Heart left ventricle (tissue), 16 donors: ENCODE measurements at regions not wholly inside any gene's neighbourhood (a gene's known extent, or its start where the extent isn't known, plus 50 kb on each side); places are given as distances from the start of the nearest gene placed in this dataset.

ENCODE experiments used
- ATAC-seq, 4 donors: fragments of 200-7000 bp; cut with Tn5 transposase; one replicate each; pipeline ENCODE4 v1.9.1; 2020 to 2022; ENCODE audit warnings: moderate library complexity in 4 of 4, mild to moderate bottlenecking in 3 of 4, moderate number of reproducible peaks in 1 of 4
- DNase-seq, 5 donors: peaks; one replicate each; pipeline ENCODE4 v3.0.0-alpha.2; 2020
- H3K27ac ChIP-seq, 12 donors: fragments of 200-600 bp; sonication (generic) in 4 of 12; one replicate each; pipeline versions ENCODE4 v1.5.0 to v1.8.0; 2016 to 2022; ENCODE audit warnings: mild to moderate bottlenecking in 2 of 12
- H3K27me3 ChIP-seq, 9 donors: fragments of 200-600 bp; sonication (generic) in 2 of 9; one replicate each; pipeline versions ENCODE4 v1.5.1 to v1.8.0; 2016 to 2022; ENCODE audit warnings: mild to moderate bottlenecking in 3 of 9
- H3K36me3 ChIP-seq, 9 donors: fragments of 200-600 bp; sonication (generic) in 2 of 9; one replicate each; pipeline versions ENCODE4 v1.5.0 to v1.8.0; 2018 to 2022; ENCODE audit warnings: mild to moderate bottlenecking in 2 of 9
- H3K4me1 ChIP-seq, 12 donors: fragments of 200-600 bp; sonication (generic) in 4 of 12; one replicate each; pipeline versions ENCODE4 v1.5.0 to v1.8.0; 2016 to 2022; ENCODE audit warnings: mild to moderate bottlenecking in 3 of 12
- H3K4me3 ChIP-seq, 12 donors: fragments of 200-600 bp; sonication (generic) in 4 of 12; one replicate each; pipeline versions ENCODE4 v1.5.0 to v1.8.0; 2017 to 2022; ENCODE audit warnings: mild to moderate bottlenecking in 9 of 12, moderate library complexity in 4 of 12
- H3K9me3 ChIP-seq, 12 donors: fragments of 200-600 bp; sonication (generic) in 4 of 12; one replicate each; pipeline versions ENCODE4 v1.5.0 to v1.8.0; 2016 to 2022; ENCODE audit warnings: mild to moderate bottlenecking in 1 of 12
- CTCF ChIP-seq, 12 donors: fragments of 200-600 bp; sonication (generic) in 4 of 12; IDR thresholded peaks; one replicate each; pipeline versions ENCODE4 v1.5.0 to v1.8.0; 2018 to 2022; ENCODE audit warnings: antibody characterized with exemption in 12 of 12, mild to moderate bottlenecking in 5 of 12
- POLR2A ChIP-seq, 2 donors: fragments of 450-650 bp; IDR thresholded peaks; one replicate each; pipeline ENCODE4 v1.6.1; 2017; ENCODE audit warnings: antibody characterized with exemption in 2 of 2, mild to moderate bottlenecking in 2 of 2, moderate library complexity in 2 of 2
- WGBS, 4 donors: extraction: QIAGEN DNeasy Blood & Tissue Kit in 2 of 4; methylation state at CpG; one replicate each; pipeline versions ENCODE4 v1.1.5 to v1.1.7; 2013 to 2018; 5-methylcytosine and 5-hydroxymethylcytosine counted together
- intact Hi-C, 10 donors: fragments of 100-400 bp; cut with DNase I; formaldehyde crosslinking; loops; one replicate each; pipeline versions ENCODE4 v1.11.1 to v1.14.2; 2022
- donor health status: ischemic (EF 13 %, LVEDD 7.1; RV severe dilation, severe dysfunction).
- donor health status: healthy with polysubstance abuse.
- donor health status: DM: no; HTN: yes; CAD: no.
- donor health status: DM: no; HTN: no; CAD: no.
- donor health status: ischemic (EF 25% LVEDD 6.9; RV normal size, moderate dysfunction).
- donor health status: ischemic (EF 25% LVEDD 5.7; RV mildly dilated, moderate dysfunction).
- donor health status: healthy.
- donor health status: DM: yes; HTN: yes; CAD: no.
- donor health status: ischemic (EF 35%, LVEDD 5.7; RV mildly dilated, moderate dysfunction).
- donor health status: nonischemic (EF 11% LVEDD 7.7; RV severe dilation, severe dysfunction).
- donor health status: DM: yes; HTN: yes; CAD: no.
- donor health status: PGD.
- donor health status: ischemic (EF 29% LVEDD 5.4; RV normal size, mild dysfunction).
- donor health status: nonischemic (EF 23%, LVEDD 6.1; RV moderate dilation, normal function).

GRCh38 chr2:16138811-16139662 is 198.7 kb downstream of the MYCN start:
- no peaks in the 10 kb centered on the region for H3K4me1 ChIP-seq
- no peak for TF ChIP-seq CTCF (IDR thresholded peaks at IDR 0.05)
- no peak for TF ChIP-seq POLR2A (IDR thresholded peaks at IDR 0.05)
- no peaks in the 10 kb centered on the region for H3K27me3 ChIP-seq
- no peak for DNase-seq
- no peak for ATAC-seq
- H3K4me3 ChIP-seq = no peak overlapping the region
- no peak overlapping the region for H3K27ac ChIP-seq
- 79 to 86% (median 82%) methylated on average over 8 of the region's 8 CpGs for WGBS, 4 donors
- intact Hi-C loops = no loop called here
- H3K36me3 ChIP-seq = no peaks in the 10 kb centered on the region
- H3K9me3 ChIP-seq = no peaks in the 10 kb centered on the region

GRCh38 chr2:16137080-16137755 is 196.9 kb downstream of the MYCN start:
- no peak for ATAC-seq
- no peaks in the 10 kb centered on the region for H3K4me1 ChIP-seq
- intact Hi-C loops = no loop called here

GRCh38 chr2:16136461-16137035 is 196.2 kb downstream of the MYCN start:
- no peak overlapping the region for H3K4me3 ChIP-seq
- no peaks in the 10 kb centered on the region for H3K27me3 ChIP-seq
- no peak overlapping the region for H3K27ac ChIP-seq
- ATAC-seq = no peak
- intact Hi-C loops = no loop called here
- H3K36me3 ChIP-seq = no peaks in the 10 kb centered on the region
- WGBS, 4 donors = 77 to 87% (median 81%) methylated on average over 3 of the region's 3 CpGs
- no peaks in the 10 kb centered on the region for H3K4me1 ChIP-seq
- DNase-seq = no peak
- TF ChIP-seq POLR2A (IDR thresholded peaks at IDR 0.05) (no peak), CTCF (IDR thresholded peaks at IDR 0.05) (no peak)
- no peaks in the 10 kb centered on the region for H3K9me3 ChIP-seq

More at GRCh38 chr2:16137080-16137755, 196.9 kb downstream of the MYCN start:
- 87 to 89% (median 88%) methylated on average over 4 to 5 of the region's 5 CpGs for WGBS, 4 donors
- Histone ChIP-seq H3K27ac (no peak overlapping the region), H3K27me3 (no peaks in the 10 kb centered on the region), H3K9me3 (no peaks in the 10 kb centered on the region), H3K36me3 (no peaks in the 10 kb centered on the region), H3K4me3 (no peak overlapping the region)
- TF ChIP-seq CTCF (IDR thresholded peaks at IDR 0.05) (no peak), POLR2A (IDR thresholded peaks at IDR 0.05) (no peak)
- no peak for DNase-seq

- no peaks in the 10 kb centered on the region for H3K4me1 ChIP-seq
- no peaks in the 10 kb centered on the region for H3K9me3 ChIP-seq
- no peaks in the 10 kb centered on the region for H3K27me3 ChIP-seq
- no peak for TF ChIP-seq POLR2A (IDR thresholded peaks at IDR 0.05)
- TF ChIP-seq CTCF (IDR thresholded peaks at IDR 0.05) = no peak
- no peak for DNase-seq
- intact Hi-C loops = no loop called here
- ATAC-seq = no peak
- H3K36me3 ChIP-seq = no peaks in the 10 kb centered on the region
- H3K4me3 ChIP-seq = no peak overlapping the region
- WGBS, 4 donors = 68 to 100% (median 78%) methylated on average over 1 of the region's 1 CpG
- H3K27ac ChIP-seq = no peak overlapping the region
Observed at GRCh38 chr2:16135913-16136310, 195.6 kb downstream of the MYCN start.
